Choroid plexus epithelial cell (primary cell): ENCODE measurements at regions not wholly inside any gene's neighbourhood (a gene's known extent, or its start where the extent isn't known, plus 50 kb on each side); places are given as distances from the start of the nearest gene placed in this dataset.

Experiments
- DNase-seq: peaks from one replicate; pipeline ENCODE4 v3.0.0-alpha.2; 2010; ENCODE audit warnings: low read depth
- H3K4me3 ChIP-seq: 2 replicates; pipeline ENCODE4 v1.5.1; 2011; ENCODE audit warnings: low read depth, mild to moderate bottlenecking, control low read depth, low read length, moderate library complexity
- TF ChIP-seq, protein P1 (sequence below): conservative IDR thresholded peaks from 2 replicates; pipeline ENCODE4 v1.5.1; 2011; ENCODE audit warnings: low read depth, mild to moderate bottlenecking, control low read depth, inconsistent platforms, low read length, moderate library complexity

DNA sequence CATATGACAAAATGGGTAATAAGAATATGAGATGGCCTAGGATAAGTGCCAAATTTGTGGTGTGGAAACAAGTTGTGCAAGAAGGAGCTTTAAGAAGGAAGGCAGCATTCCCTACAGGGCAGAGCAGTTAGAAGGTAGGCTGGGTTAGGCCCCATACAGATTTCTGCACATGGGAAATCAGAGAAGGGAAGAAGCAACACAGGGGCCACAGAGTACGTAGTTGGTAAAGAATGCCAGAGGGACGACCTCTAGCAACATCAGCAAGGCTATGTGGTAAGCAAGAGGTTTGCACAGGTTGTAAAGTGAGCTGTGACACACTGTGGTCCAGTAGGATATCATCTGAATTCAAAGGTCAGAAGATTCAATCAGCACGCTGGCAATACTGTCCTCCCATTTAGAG is 765.6 kb upstream of the B3GALT2 start:
- TF ChIP-seq, protein P1, sequence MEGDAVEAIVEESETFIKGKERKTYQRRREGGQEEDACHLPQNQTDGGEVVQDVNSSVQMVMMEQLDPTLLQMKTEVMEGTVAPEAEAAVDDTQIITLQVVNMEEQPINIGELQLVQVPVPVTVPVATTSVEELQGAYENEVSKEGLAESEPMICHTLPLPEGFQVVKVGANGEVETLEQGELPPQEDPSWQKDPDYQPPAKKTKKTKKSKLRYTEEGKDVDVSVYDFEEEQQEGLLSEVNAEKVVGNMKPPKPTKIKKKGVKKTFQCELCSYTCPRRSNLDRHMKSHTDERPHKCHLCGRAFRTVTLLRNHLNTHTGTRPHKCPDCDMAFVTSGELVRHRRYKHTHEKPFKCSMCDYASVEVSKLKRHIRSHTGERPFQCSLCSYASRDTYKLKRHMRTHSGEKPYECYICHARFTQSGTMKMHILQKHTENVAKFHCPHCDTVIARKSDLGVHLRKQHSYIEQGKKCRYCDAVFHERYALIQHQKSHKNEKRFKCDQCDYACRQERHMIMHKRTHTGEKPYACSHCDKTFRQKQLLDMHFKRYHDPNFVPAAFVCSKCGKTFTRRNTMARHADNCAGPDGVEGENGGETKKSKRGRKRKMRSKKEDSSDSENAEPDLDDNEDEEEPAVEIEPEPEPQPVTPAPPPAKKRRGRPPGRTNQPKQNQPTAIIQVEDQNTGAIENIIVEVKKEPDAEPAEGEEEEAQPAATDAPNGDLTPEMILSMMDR = no peak
- no peak overlapping the region for H3K4me3 ChIP-seq
- peak; percentile 69 for DNase-seq

DNA sequence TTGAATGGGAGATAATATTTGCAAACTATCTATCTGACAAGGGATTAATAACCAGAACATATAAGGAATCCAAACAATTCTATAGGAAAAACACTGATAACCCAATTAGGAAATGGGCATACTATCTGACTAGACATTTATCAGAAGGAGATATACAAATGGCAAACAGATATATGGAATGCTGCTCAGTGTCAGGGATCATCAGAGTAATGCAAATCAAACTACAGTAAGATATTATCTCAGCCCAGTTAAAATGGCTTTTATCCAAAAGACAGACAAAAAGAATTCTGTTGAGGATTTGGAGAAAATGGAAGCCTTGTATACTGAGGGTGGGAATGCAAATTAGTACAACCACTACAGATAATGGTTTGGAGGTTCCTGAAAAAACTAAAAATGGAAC is 758.0 kb upstream of the B3GALT2 start:
- no peak for DNase-seq
- TF ChIP-seq, protein P1 = no peak
- H3K4me3 ChIP-seq = no peak overlapping the region

DNA sequence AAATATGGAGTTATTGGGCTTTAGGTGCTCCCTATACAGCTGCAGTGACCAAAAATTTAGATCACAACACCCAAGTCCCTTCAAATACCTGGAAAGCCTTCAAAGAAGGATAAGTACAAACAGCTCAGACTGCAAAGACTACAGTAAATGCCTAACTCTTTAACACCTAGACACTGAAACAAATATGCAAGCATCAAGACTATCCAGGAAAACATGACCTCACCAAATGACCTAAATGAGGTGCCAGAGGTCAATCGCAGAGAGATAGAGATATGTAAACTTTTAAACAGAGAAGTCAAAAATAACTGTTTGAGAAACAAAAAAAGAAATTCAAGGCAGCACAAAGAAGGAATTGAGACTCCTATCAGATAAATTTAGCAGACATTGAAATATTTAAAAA is 753.8 kb upstream of the B3GALT2 start:
- TF ChIP-seq, protein P1 = no peak
- no peak for DNase-seq

DNA sequence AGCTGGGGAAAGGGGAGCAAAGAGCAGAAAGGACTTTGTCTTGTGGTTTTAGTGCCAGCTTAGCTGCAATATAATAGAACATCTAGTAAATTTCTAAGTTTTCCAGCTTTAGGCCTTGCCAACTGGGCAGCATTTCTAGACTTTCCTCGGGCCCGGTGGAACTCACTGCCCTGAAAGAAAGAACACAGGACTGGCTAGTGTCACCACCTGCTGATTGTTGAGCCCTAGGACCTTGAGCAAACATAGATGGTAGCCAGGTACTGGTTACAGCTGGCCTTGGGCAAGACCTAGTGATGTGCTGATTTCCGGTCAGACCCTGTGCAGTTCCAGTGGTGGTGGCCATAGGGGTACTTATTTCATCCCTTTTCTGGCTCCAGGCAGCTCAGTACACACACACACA is 753.2 kb upstream of the B3GALT2 start:
- H3K4me3 ChIP-seq = no peak overlapping the region
- DNase-seq = no peak
- TF ChIP-seq, protein P1 = no peak

More for the DNA sequence above, 753.8 kb upstream of the B3GALT2 start:
- no peak overlapping the region for H3K4me3 ChIP-seq

DNA sequence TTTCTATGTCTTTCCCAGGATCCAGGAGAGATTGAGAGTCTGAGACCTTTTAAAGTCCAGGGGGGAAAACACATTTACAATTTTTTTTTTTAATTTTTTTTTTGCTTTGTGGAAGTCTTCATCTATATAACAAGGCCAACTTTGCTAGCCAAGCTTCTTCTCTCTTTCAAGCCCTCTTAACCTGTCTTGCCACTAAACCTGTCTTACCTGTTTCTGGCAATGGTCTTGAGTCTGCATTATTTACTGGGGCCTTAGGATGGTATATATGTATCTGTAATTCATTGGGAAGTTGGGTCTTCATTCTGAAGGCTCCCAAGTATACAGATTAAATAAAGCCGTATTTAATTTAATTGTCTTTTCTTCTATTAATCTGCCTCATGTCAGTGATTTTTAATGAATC is 750.9 kb upstream of the B3GALT2 start:
- no peak overlapping the region for H3K4me3 ChIP-seq
- TF ChIP-seq, protein P1 = no peak
- no peak for DNase-seq

DNA sequence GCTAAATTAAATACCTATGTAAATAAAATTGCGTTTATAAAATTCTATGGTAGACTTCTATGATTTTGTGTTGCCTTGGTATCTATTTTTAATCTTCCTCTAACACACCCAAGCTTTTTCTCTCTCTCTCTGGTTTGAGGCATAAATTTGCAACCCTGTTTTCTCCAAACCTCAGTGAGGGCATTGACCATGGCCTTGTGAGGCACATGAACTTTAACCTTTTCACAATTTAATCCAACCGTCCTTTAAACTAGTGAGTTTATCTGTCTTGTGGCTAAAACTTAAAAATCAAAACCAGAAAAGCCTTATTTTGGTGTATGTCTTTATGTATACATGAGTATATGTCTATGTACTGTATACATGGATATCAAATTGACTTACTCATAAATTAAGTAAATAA is 746.6 kb upstream of the B3GALT2 start:
- no peak for DNase-seq
- no peak overlapping the region for H3K4me3 ChIP-seq
- TF ChIP-seq, protein P1 = no peak

DNA sequence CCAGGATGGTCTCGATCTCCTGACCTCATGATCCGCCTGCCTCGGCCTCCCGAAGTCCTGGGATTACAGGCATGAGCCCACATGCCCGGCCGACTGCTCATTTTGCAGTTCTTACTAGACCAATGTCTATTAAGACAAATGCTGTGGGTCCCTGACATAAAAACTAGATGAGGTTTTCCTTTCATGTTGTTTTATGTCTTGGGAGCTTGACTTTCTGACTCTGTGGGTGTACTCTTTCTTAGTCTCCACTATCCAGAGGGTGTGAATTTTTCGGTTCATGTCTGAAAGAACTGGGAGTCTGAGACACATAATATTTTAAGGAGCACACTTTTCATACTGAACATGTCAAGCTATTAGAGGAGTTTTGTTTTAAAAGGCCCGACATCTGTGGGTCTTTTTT is 744.9 kb upstream of the B3GALT2 start:
- TF ChIP-seq, protein P1 = no peak
- H3K4me3 ChIP-seq = no peak overlapping the region
- DNase-seq = no peak
